ENCODE measurements at regions not wholly inside any gene's neighbourhood (a gene's known extent, or its start where the extent isn't known, plus 50 kb on each side); places are given as distances from the start of the nearest gene placed in this dataset.

GRCh38 chr3:177447938-177448337, 250.7 kb upstream of the TBL1XR1 start:
- no peak for TF ChIP-seq CTCF (conservative IDR thresholded peaks at IDR 0.05; ENCODE audit: low read length)
- no peak for TF ChIP-seq EZH2phosphoT487 (IDR thresholded peaks at IDR 0.05; ENCODE audit: borderline replicate concordance)

All from Loucy (cell line).